ACHN (cell line): ENCODE measurements at regions not wholly inside any gene's neighbourhood (a gene's known extent, or its start where the extent isn't known, plus 50 kb on each side); places are given as distances from the start of the nearest gene placed in this dataset.

Experiments
- DNase-seq: peaks from one replicate; pipeline ENCODE4 v3.0.0-alpha.2; 2015
- in situ Hi-C: cut with HindIII; loops from 2 replicates; pipeline ENCODE4 v1.10.0; 2017; ENCODE audit warnings: low sequenced_read_pairs, low pct_ligation_motif_present, low pct_unique_long_range_greater_than_20kb

- in situ Hi-C loops: no loop called here
- no peak for DNase-seq
Observed at GRCh38 chr7:414681-415560, 104.7 kb downstream of the PDGFA start.

GRCh38 chr7:415646-416525 is 103.8 kb downstream of the PDGFA start:
- in situ Hi-C loops: no loop called here
- DNase-seq: no peak

DNA sequence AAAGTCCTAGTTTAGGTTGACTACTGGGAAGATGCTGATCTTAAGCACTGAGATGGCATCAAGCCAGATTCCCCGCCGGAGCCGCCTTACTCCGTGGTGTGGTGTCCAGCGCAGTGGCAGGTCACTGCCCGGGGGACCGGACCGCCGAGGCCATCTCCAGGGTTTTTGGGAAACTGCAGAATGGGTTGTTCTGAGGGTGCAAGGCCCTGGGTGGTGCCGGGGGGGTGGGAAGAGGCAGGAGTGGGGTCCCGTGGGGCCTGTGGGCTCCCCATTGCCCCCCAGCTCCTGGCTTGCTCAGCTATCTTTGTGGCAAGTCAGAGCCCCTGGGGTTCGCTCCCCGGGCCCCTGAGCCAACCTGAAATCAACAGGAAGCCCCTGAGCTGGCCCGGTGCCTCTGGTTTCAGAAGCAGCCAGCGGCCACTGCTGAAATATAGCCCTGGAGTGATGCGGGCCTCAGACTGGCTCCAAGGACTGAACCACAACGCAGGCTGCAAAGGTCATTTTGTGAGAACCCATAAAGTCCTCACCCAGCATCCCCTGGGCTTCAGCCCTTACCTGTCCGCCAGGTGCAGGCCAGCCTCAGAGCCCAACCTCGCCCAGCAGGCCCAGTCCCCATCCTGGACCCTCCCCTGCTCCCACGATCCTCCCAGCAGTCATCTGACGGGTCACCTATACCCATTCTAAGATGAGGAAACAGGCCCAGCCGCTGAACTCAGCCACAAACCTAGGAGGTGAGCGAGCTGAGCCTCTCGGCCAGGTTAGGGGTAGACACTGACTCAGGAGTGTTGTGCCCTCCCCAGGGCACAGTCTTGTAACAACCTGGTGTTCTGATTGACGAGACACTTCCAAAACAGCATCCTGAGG is 102.7 kb downstream of the PDGFA start:
- in situ Hi-C loops: no loop called here
- DNase-seq: no peak

DNA sequence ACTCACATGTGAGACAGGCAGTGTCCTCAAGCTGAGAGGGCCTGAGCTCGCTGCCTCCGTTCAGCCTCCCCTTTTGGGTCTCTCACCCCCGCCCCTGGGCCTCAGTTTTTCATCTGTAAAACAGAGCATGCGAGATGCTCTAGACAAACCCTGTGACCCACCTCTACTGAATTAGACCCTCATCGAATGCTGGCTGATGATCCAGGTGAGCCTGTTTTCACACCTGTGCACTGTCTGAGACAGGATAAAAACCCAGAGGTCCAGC is 102.1 kb downstream of the PDGFA start:
- no peak for DNase-seq
- in situ Hi-C loops: no loop called here

GRCh38 chr7:417973-418601 is 101.6 kb downstream of the PDGFA start:
- no peak for DNase-seq
- in situ Hi-C loops: no loop called here

GRCh38 chr7:418636-419280 is 100.9 kb downstream of the PDGFA start:
- in situ Hi-C loops: no loop called here
- no peak for DNase-seq

DNA sequence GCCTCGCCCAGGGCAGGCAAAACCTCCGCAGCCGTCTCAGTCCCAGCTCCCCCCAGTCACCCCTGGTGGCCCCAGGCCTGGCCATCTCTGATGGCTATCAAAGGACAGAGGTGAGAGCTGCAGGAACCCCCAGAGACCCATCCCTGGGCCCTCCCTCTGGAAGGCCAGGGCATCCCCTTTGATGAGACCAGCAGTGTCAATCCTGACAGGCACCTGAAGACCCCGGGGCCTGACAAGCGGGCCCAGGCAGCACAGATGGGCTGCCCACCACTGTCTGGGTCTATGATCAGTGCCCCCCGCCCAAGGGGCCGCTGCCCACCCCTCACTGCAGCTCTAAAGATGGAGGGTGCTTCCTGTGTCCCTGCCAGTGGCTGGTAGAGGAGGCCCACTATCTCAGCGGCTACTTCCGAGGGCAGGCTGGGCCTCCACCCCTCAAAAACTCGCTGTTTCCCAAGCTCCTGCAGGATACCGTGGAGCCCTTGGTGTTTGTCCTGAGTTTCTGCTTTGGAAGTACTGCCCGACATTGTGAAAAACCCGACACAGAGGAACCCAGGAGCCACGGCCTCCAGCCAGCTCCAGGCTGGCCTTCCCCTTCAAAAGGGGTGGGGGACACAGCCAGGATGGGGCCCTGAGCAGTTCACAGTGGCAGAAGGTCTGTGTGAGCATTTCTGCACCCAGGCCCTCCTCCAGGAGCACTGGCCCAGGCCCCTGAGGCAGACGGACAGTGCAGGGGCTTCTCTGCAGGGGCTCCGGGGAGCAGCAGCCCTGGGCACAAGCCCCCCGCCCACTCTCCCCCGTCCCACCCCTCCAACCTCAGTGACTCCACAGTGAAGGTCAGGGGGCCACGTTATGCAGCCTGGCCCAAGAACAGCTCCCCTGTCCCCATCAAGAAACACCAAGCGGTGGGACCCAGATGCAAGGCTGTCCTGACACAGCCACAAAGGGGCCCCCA is 99.2 kb downstream of the PDGFA start:
- in situ Hi-C loops: no loop called here
- DNase-seq: no peak

DNA sequence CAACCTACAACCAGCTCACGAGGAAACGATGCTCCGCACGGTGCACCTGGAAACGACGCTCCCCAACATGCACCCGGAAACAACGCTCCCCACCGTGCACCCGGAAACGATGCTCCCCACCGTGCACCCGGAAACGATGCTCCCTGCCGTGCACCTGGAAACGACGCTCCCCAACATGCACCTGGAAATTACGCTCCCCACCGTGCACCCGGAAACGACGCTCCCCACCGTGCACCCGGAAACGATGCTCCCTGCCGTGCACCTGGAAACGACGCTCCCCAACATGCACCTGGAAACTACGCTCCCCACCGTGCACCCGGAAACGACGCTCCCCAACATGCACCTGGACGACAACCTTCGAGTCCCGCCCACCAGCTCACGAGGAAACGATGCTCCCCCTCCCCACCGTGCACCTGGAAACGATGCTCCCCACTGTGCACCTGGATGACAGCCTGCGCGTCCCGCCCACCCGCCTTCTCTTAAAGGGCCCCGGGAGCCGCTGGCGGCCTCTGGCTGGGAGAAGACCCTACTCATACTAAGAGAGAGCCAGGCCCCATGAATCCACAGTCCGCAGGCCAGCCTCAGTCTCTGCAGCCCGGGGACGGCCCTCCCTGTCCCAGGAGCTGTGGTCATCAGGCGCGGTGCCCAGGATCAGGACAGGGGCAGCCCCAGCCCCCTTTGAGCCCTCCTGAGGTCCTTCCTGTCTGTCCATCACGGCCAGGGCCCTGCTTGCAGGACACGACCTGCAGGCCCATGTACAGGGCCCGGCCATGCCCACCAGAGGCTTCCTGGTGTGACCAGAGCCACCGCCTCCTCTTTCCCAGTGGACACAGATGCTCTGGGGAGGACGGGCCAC is 98.3 kb downstream of the PDGFA start:
- in situ Hi-C loops: no loop called here
- DNase-seq: no peak

DNA sequence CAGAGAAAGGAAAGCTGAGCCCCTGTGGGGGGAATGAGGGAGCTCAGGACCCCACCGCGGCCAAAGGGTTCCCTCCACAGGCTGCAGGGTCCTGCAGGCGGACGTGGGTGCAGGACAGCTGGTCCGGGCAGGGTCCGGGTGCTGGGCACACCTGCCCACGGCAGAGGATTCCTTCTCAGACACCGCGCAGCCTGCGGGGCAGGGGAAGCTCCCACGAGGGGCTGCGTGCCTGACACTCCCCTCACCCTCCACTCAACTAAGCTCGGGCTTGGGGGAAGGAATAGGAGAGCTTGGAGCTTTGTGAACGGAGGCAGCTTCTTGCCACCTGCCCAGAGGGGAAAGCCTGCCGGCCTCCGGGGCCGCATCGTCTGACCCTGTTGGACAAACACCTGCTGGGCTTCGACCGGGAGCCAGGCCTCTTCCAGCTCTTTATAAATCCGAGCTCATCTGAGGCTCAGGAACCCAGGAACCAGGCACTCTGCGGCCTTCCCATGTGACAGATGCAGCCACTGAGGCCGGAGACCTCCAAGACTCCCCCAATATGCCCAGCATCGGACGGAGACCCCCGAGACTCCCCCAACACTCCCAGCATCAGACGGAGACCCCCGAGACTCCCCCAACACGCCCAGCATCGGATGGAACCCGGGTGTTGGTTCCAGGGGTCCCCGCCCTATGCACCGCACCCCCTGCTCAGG is 97.3 kb downstream of the PDGFA start:
- in situ Hi-C loops: no loop called here
- no peak for DNase-seq

DNA sequence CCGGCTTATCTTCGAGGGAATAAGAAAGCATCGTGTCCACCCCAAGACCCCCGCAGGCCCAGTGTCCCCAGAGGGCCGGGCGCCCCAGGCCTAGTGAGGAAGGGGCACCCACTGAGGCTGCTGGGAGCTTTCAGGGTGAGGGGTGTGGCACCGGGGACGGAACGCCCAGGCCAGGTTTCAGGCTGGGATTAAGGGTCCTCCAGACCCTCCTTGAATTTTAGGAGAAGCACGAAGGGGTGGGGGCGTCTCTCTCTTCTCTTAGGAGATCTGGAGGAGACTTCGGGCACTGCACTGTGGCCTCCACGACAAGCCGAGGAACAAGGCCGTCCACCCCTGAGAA is 96.8 kb downstream of the PDGFA start:
- in situ Hi-C loops: no loop called here

DNA sequence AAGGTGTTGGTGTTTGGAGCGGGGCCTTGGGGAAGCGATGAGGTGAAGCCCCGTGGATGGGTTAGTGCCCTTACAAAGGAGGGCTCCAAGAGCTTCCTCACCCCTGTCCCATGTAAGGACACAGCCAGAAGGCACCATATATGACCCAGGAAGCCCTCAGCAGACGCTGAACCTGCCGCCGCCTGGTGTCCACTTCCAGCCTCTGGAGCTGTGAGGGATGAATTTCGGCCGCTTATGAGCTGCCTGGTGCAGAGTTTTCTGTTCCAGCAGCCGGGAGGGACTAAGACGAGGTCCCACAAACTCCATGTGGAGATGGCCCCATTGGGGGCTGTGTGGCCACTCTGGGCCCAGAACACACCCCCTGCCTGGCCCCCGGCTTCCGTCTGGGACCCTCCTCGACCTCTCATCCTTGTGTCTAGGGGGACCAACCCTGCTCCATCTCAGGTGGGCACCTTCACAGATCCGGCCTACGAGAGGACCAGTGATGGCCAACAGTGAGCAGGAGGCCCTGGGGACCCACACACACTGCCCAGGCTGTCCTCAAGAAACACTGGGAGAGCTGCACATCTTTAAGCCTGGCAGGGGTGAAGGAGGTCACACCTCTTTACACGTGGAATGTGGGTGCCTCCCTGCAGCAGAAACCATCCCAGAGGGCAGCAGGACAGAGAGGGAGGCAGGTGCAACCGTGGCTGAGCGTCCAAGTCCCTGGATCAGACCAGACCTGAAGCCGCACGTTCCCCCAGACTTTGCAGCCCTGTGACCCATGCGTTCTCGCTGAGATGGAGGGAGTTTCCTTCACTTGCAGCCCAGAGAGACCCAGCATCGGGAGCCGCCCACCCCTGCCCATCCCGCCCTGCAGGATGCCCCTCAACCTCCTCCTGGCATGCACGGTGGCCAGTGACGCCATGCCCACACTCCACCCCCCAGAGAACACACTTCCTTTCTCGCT is 96.1 kb downstream of the PDGFA start:
- no peak for DNase-seq
- in situ Hi-C loops: no loop called here

More for the DNA sequence above, 96.8 kb downstream of the PDGFA start:
- no peak for DNase-seq

DNA sequence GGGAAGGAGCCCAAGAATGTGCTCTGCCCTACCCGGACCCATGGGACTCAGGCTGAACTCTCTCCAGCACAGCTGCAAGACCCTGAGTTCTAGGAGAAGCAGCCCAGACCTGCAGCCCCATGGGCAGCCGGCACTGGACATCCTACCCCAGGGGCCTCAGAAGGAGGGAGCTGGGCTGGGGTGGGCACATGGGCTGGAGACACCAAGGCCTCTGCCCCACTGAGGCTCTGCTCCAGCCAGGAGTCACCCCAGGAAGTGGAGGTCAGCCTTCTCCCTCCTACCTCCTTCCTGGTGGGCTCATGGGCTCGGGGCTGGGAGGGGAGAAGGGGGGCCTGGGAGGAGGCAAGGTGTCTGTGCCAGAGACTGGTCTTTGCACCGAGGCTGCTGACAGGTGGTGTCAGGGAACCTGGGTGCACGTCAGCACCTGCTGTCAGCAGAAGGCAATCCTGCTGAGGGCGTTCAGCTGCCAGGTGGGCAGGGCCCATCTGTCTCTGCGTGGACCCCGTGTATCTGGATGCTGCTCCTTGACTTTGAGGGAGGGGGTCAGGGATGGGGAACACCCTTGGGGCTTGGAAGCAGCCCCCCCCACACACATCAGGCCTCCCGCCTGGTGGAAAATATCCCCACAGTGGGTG is 95.2 kb downstream of the PDGFA start:
- in situ Hi-C loops: no loop called here

DNA sequence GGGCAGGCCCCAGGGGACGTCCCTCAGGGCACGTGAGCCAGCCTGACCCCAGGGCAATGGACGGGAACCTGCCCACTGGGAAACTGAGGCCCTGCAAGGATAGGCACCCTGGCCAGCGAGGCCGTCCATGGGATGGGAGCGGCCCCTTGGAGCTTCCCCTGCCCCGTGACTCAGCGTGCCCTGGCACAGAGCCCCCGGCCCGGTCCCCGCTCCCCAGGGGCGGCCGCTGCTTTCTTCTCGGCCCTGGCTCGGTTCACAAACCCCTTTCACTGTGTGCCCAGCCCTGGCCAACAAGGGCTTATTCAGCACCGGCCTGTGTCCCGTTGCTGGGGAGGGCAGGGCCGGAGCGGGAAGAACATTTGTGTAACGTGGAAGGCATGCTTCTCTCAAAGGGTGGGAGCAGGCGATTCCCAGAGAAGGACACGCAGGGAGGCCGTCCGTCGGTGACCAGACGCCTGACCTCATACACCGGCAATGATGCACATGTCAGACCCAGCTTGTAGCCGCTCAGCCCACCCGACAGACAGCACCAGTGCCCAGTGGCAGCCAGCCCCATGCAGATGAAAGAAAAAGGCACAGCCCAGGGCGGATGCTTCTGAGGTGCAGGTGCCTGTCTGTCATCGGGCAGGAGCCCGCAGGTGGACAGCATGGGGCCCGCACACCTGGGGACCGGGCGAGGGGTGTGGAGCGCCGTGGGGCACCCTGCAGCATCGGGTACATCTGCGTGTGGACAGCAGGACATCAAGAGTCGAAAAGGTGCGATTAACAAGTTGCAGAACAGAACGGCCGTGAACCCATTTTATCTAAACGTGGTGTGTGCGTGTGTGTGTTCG is 94.5 kb downstream of the PDGFA start:
- DNase-seq: no peak
- in situ Hi-C loops: no loop called here

More for the DNA sequence above, 95.2 kb downstream of the PDGFA start:
- DNase-seq: no peak

DNA sequence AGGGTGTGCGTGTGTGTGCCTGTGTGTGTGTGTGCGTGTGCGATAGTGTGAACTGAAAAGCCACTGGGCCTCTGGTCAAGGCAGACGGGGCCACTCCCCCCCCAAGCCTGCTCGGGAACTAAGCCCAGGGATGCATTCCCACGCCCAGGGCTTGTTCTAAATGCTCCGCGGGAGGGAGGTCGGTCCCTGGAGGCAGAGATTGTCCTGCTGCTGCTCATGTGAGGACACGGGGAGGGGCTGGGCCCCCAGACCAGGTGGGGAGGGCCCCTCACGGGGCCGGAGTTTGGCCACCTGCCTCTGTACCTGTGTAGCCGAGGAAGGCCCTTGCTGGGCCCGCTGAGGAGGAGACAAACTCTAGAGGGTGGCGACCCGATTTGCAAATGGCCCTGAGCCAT is 93.9 kb downstream of the PDGFA start:
- in situ Hi-C loops: no loop called here

More for the DNA sequence above, 93.9 kb downstream of the PDGFA start:
- no peak for DNase-seq
